Dermis microvascular lymphatic vessel endothelial cell (primary cell): ENCODE measurements at regions not wholly inside any gene's neighbourhood (a gene's known extent, or its start where the extent isn't known, plus 50 kb on each side); places are given as distances from the start of the nearest gene placed in this dataset.

Experiments used
- DNase-seq, 2 donors: peaks; one replicate each; pipeline versions ENCODE4 v3.0.0 to v3.0.0-alpha.2; 2010; ENCODE audit warnings: low read depth in 2 of 2

DNA sequence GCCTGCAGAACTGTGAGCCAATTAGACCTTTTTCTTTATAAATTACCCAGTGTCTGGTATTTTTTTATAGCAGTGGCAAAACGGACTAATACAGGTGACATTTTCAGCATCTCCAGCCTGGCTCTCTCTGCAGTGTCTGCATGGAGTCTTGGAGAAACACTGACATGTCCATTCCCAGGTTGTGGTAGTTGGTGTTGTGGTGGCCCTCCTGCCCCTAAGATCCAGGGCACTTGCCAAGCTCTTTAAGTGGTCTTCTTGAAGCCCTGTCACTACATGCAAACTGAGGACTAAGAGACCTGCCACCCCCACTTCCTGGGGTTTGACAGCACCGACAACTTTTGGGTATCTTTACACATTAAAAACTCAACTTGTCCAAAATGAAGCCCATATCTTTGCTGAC is 419.4 kb downstream of the NPHP4 start:
- no peak for DNase-seq

DNA sequence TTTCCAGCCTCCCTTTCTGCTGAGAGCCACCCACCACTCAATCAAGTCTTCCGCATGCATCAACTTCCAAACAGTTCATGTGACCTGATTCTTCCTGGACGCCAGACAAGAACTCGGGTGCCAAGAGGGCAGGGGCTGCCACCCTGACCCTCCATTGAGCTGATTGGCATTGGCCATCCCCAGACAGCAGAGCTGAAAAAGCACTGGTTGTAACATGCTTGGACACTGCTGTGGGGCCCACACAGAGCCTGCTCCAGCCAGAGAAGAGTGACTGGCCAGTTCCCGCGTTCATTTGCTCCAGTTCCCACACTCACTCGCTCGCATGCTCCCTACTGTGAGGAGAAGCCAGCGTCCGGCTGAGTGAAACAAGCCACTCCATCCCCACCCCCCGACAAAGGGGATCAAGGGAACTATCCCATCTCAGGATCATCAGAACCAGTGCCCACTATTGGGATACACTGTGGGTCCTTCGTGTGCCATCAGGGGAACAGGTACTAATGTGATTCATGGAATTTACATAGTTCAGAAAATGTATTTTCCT is 420.3 kb downstream of the NPHP4 start:
- DNase-seq: no peak

DNA sequence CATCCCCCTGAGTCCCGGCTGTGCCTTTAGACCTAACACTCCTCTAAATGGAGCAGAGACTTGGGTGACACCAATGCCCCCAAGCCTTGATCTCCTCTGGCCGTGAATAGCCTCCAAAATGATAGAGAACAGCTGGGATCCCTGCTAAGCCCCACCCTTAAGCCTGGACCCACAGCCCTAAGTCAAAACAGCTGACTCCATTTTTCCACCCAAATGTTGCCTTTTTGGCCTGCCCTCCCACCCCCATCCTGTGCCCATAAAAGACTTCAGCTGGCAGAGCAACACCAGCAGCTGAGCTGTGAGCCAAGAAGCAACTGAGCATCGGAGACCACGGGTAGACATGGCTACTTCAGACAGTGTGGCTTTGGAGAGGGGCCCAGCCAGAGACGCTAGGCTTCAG is 420.8 kb downstream of the NPHP4 start:
- no peak for DNase-seq

DNA sequence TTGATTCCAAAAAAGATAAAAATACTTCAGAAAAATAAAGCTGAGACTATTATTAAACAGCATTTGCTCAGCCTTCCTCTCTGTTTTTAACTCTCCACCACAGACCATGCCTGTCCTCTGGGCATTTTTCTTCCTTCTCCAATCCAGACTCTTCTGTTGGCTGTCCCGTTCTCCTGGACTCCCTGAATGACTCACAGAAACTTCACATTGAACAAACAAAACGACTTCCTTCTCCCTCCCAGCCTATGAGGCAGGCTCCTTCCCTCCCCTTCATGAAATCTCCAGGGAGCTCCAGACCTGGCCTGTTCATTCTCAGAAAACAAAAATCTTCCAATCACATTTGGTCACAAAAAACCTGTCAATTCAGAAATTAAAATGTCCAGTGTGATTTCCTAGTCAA is 421.3 kb downstream of the NPHP4 start:
- no peak for DNase-seq

DNA sequence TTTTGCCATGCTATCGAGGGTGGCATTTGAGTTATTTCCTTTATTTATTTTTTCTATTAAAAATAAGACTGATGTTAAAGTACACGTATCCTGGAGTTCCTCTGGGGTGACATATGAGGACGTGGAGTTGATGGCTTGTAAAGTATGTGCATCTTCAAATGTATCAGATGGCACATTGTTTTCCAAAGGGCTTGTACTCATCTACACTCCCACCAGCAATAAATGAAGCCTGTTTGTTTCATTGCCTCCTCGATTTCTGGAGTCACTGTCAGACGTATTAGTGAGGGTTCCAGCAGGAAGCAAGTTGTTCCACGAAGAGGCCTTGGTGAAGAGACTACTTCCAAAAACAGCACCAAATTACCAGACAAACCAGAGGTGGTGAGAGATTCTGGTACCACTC is 423.9 kb downstream of the NPHP4 start:
- no peak for DNase-seq

DNA sequence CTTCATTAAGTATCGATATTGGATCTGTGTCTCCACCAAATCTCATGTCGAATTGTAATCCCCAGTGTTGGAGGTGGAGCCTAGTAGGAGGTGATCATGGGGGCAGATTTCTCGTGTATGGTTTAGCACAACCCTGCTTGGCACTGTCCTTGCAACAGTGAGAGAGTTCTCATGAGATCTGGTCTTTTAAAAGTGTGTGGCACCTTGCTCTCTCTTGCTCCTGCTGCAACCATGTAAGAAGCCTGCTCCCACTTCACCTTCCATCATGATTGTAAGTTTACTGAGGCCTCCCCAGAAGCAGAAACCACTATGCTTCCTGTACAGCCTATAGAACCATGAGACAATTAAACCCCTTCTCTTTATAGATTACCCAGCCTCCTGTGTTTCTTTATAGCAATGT is 424.4 kb downstream of the NPHP4 start:
- no peak for DNase-seq

DNA sequence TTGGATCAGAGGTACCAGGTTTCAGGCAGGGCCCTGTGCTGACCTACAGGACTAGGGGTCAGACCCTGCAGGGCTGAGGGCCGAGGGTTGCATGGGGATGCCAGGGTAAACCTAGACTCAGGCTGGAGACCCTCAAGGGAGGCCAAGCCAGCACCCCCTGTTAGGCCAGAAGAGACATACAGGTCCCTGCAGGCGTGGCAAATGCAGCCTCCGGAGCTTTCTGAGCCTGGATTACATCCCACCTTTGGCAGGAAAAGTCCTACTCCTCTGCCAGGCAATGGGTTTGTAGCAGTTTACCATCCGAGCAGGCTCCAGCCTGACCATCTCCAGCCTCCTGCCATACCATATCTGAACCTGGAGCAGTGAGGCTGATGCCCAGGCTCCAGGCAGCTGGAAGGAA is 425.3 kb downstream of the NPHP4 start:
- DNase-seq: no peak

DNA sequence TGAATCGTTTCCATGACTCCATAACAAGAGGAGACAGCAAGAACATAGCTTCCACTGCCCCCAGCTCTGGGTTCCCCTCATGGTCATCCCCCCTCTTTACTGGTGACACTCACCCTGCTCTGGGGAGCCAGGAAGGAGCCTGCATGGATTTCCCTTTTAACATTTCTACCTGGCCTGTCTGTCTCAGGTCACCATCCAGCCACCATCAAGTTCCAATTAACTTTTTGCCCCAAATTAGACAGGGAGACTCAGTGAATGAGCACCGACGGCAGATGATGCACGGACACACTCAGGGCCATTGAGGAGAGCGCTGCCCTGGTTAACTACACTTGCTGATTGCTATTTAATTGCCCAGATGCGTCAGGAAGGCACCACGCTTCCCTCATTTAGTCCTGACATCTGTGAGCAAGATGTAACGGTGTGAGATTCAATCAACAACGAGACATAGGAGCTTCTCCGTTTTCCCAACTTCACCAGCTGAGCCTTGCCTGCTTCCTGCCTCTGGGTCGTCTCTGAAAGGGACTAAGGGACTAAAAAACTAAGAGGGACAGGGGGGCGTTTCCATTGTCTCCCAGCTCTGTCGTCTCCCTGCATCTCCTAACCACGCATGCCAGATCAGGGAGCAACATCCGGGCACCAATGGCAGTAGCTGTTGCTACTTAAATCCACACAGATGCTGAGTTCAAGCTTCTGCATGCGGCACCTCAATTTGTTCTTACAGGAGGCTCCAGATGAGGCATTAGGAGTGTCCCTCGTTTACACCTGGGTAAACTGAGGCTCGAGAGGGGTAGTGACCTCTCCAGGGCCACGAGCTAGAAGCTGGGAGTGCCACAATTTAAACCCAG is 426.7 kb downstream of the NPHP4 start:
- DNase-seq: no peak

DNA sequence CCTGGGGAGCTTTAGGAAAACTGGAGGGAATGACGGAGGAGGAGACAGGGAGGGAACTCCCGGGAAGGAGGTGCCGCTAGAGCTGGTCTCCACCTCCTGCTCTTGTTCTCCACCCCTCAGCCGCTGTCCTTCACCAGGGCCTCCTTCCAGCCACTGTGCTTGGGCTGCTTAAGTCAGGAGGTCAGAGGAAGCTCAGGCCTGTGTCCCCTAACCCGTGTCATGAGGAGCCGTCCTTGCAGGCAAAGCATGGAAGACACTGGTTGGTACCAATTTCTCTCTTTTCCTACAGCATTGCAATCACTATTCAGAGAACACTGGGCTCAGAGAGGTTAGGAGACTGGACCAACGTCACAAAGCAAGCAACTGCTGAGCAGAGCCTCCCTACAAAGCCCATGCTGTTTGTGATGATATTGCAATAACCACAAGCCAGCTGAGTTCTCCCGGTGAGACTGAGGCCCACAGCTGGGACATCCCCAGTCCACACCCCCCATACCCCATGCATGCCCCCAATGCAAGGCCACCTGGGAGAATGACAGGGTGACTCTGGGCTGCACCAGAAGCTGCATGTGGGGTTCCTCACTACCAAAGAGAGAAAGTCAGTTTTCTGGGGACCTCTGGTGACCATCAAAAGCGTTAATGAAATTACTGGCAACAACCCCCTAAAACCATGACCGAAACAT is 427.5 kb downstream of the NPHP4 start:
- no peak for DNase-seq

DNA sequence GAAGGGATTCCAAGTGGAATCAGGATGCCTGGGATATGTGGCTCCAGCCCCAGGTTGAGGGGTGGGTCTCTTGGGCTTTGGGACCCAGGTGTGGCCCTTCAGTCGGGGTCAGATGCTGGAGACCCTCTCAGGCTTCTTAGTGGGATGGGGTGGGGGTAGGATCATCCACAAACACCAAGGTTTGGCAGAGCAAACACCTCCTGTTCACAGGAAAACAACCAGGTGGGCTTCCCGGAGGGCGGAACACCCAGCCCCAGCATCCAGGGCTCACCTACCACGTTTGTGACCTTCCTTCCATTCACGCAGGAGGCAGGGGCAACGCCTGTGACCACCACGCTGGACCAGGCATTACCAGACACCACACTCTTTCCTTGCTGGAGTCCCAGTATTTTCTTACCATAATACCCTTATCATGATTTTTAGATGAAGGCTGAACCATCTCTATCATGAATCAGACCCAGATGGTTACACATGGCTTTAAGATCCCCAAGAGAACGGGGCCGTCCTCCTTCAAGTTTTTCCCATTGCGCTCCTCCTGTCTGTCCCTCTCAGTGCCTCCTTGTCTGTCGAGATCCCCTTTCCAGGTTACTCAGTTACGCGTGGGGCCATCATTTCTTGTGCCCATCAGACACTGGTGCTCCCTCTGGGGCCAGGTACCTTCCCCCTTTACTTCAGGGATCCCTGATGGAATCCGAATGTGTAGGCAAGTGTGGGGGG is 428.2 kb downstream of the NPHP4 start:
- no peak for DNase-seq

DNA sequence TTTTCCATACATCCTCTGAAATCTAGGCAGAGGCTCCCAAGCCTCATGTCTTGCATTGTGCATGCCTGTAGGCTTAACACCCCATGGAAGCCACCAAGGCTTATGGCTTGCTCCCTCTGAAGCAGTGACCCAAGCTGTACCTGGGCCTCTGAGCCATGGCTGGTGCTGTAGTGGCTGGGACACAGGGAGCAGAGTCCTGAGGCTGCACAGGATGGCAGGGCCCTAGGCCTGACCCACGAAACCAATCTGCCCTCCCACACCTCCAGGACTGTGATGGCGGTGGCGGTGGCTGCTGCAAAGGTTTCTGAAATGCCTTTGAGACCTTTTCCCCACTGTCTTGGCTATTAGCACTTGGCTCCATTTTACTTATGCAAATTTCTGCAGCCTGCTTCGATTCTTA is 429.5 kb downstream of the NPHP4 start:
- DNase-seq: no peak

DNA sequence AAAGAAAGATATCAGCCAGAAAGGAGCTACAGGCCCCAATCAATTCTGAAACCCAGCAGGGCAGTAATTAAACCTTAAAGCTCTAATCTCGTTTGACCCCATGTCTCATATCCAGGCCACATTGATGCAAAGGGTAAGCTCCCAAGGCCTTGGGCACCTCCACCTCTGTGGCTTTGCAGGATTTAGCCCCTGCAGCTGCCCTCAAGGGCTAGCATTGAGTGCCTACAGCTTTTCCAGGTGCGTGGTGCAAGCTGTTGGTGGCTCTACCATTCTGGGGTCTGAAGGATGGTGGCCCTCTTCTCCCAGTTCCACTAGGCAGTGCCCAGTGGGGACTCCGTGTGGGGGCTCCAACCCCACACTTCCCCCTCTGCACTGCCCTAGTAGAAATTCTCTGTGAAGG is 429.9 kb downstream of the NPHP4 start:
- no peak for DNase-seq

DNA sequence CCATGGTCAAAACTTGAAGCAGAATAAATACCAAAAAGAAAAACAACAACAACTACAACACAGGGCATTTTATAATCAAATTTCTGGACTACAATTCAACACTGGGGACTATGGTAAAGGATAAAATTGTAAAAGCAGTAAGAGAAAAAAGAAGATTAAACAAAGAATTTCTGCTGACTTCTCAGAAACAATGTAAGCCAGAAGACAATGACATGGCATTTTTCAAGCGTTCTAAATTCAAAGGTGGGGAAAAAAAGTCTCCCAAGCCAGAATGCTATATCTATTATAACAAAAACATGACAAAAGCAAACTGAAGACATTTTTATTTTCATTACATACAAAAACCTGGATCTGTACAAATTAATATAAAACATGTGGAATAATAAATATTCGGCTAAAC is 433.1 kb downstream of the NPHP4 start:
- DNase-seq: no peak

DNA sequence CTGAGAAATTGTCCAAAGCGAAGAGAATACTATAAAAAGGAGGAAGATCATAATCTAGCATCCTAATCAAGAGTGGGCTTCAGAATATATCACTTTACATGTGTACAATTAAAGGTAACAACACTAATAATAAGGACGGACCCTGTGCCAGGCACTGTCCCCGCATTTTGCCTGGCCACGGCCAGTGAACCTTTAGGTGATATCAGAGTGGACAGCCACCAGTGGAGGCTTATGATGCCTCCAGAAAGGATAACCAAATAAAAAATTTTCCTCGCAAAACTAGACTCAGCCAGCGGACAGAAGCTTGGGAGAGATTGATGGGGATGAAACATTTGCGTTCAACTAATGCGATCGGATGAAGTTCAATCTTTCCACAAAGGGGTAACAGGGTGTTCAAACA is 436.4 kb downstream of the NPHP4 start:
- DNase-seq: no peak

DNA sequence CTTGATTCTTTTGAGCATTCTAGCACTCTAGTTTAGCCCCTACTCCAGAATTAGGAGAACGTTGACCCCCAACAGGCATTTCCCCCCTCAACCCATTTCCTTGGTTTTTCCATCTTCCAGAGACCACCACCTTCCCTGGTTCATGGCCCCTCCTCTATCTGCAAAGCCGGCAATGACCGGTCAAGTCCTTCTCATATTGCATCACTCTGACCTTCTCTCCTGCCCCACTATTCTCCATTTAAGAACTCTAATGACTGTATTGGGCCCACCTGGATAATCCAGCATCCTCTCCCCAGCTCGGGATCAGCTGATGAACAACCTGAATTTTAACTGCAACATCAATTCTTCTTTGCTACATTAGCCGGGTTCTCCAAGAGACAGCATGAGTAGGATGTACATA is 437.4 kb downstream of the NPHP4 start:
- no peak for DNase-seq

DNA sequence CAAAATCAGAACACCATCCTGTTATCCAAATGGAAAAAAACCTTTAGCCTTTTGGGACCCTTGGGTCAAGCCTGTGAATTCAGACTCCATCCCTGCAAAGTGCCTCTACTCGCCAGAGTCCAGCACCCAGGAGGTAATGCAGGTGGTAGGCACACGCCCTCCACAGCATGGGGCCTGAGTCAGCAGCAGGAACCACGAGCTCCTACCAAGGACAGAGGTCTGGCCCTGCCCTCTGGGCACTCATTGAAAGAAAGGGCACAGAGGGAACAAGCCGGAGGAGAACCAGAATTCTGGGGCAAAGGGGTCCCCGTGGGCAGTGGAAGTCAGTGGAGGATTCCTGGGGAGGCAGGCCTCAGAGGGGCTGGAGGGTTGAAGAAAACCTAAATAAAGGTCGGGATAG is 438.1 kb downstream of the NPHP4 start:
- no peak for DNase-seq

DNA sequence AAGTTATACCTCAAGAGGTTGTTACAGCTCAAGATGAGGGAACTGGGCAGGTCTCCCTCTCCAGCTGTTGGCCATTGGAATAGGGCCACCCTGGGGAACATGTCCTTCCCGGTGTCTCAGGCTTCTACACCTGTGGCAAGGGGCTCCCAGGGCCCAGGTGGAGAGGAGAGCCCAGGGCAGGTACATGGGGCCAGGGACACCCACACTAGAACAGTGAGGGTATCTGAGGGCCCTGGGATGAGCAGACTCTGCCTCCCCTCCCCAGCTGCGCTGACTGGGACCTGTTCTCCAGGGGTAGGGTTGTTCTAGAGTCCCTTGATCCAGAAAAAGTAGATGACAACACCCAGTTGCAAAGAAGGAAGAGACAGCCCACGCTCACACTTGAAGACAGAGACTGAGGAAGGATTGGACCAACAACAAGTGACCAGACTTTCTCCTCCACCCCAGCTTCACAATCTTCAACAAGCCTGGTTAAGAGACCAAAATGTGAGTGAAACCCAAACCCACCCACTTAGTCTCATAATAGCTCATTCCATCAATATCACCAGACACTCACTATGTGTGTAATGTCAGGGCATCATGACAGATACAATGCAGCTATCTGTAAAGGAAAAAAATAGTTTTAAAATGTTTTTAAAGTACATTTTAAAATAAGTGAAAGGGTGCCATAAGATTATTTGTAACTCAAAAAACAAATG is 439.3 kb downstream of the NPHP4 start:
- DNase-seq: no peak

DNA sequence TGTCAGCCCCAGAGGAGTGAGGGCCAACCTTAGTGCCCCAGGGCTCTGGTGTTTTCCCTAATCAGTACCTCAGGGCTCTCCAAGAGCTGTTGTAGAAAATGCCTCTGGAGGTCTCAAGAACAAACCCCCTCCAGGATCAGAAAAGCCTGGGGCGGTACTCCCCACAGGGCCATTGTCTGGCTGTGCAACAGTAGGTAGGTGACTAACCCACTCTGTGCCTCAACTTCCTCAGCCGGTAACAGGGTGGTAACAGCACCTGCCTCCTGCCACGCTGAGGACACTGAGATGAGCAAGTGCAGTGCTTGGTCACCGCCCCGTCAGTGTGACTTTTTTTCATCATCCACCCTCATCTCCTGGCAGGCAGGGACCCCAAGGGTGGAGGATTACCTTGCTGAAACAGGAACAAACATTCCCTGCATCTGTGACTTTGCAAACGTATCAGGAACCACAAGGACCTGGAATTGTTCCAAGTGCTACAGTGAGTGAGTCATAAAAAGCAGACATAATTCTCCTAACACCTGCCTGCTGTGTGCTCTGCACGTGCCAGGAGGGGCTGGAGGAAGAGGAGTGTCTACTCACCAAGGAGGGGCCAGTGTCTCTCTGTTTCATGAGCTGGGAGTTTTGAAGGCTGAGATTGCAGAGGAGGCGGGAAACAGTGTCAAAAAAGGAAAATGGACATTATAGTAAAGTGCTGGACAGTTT is 440.8 kb downstream of the NPHP4 start:
- DNase-seq: no peak

DNA sequence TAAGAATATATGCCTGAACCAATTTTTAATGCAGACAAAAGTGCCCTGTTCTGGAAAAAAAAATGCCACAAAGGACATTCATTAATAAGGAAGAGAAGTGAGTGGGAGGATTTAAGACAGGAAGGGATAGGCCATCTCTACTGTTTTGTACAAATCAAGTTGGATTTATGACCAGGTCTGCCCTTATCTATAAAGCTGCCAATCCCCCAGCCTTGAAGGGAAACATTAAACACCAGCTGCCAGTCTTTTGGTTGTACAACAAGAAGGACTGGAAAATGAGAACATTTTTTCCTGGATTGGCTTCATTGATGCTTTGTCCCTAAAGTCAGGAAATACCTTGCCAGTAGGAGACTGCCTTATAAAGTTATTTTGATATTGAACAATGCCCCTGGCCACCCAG is 444.0 kb downstream of the NPHP4 start:
- DNase-seq: no peak

DNA sequence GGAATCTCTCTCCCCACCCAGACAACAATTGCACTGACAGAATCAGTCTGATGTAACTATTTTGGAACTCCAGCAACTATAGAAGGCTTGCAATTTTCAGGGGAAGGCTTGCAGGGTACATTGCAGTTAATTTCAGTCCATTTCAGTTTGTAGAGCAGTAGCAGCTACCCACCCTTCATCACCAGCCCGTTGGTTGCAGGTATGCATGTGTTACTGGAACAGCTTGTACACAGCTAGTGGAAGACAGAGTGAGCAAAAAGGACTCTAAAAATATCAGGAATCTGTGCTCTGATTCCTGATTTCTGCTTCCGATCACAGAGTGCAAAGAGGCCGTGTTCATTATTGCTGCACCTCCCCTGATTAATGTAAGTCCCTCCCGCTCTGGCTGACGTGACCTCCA is 449.0 kb downstream of the NPHP4 start:
- DNase-seq: no peak

DNA sequence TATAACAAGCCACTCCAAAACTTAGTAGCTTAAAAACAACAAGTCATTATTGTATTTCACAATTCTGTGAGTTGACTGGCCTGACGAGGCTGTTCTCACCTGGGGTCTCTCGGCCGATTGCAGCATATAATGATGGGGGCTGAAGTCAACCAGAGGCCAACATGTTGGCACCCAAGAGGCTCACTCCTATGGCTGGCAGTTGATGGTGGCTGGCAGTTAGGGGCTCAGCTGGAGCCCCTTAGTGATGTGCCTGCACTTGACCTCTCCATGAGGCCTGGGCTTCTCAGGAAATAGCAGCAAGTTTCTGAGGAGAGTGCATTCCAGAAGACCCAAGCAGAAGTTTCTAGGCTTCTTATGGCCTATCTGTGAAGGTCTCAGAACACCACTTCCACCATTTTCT is 459.4 kb downstream of the NPHP4 start:
- no peak for DNase-seq
